GM03348 (cell line): ENCODE measurements at regions not wholly inside any gene's neighbourhood (a gene's known extent, or its start where the extent isn't known, plus 50 kb on each side); places are given as distances from the start of the nearest gene placed in this dataset.
"Not testable (repeated sequence)": the region's sequence is repeated elsewhere in the genome, so short reads cannot be mapped to it uniquely, and the experiment has no call there.

Experiments
- DNase-seq: peaks from one replicate; pipeline ENCODE4 v3.0.0; 2012; ENCODE audit warnings: low spot score

DNA sequence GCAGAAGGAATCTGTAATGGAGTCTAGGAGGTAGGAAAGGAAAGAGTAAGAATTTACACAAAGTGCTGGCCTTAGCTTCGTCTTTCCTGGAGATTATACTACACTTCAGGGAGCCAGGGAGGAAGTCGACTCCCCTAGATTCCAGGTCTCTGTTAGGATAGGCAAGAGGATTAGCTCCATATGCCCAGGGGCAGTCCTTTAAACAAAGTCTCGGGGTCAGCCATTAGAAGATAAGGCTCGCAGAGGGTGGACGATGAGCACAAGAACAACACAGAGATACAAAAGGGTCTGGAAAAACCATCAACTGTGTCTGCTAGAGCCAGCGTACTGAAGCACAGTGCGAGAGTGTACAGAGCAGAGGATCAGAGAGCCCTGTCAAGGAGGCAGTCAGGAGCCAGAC, 344.7 kb upstream of the TNC start:
- no peak for DNase-seq

DNA sequence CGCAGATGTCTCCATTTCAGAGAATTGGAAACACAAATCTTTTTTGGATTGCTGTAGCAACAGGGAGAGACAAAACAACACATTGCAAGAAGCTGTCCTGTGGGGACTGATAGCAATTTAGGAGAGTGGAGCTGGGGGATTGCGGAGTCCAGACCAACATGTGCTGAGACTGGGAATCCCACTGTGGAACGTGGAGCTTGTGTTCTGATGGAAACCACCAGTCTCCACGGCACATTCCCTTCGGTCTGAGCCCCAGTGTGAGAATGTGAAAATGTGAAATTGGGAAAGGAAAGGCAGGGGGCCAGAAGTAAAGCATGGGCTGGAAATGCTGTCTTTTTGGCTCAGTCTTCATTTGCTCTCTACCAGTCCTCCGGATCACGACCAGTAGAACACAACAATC, 348.8 kb upstream of the TNC start:
- no peak for DNase-seq

DNA sequence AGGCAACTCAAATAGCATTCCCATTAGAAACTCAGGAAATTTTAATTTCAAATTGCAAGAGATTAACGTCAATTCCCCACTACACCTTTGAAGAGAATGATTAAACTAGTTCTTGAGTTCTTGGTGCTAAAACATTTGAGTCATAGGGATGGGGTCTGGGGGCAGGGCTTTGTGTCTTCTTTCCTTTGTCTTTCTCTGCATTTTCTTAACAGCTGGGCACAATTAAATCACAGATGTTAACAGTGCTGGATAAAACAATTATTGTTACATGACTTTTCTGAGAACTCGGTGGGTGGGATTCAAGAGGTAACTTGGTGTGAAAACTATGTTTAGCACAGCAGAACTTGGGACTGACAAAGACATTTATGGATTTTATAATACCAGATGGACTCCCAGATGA, 351.9 kb upstream of the TNC start:
- peak; percentile 26 for DNase-seq

DNA sequence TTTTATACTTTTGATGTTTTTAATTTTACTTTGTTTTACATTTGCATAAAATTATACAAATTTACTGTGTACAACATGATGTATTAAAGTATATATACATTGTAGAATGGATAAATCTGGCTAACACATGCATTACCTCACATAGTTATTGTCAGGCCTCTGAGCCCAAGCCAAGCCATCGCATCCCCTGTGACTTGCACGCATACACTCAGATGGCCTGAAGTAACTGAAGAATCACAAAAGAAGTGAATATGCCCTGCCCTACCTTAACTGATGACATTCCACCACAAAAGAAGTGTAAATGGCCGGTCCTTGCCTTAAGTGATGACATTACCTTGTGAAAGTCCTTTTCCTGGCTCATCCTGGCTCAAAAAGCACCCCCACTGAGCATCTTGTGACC, 355.1 kb upstream of the TNC start:
- DNase-seq, result not testable (repeated sequence)

DNA sequence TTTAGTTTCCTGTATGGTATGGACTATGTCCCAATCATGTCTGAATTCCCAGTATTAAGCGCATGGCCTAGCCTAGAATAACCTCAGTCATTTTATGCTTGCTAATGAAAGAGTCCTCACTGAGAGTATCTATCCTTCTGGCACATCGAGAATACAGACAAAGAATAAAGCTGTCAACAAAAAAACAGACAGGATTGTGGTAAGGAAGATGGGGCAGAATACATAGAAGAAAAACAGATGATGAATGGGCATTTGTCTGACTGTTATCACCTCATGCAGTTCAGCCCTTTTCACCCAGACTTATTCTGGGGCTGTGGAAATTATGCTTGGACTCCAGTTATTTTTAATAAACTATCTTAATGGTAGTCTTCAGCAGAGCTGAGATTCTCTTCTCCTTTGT, 363.8 kb upstream of the TNC start:
- no peak for DNase-seq

DNA sequence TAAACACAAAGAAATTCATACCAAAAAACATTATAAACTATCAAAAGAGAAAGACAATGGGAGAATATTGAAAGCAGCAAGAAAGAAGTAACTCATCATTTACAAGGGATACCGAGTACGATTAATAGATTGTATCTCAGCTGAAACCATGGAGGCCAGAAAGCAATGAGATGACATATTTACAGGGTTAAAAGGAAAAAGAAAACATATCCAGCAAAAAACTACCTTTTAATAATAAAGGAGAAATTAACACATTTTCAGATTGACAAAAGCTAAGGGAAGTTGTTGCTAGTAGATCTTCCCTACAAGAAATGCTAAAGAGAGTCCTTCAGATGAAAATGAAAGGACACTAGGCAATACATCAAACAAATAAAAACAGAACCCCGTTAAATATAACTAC, 364.8 kb upstream of the TNC start:
- DNase-seq, result no peak

DNA sequence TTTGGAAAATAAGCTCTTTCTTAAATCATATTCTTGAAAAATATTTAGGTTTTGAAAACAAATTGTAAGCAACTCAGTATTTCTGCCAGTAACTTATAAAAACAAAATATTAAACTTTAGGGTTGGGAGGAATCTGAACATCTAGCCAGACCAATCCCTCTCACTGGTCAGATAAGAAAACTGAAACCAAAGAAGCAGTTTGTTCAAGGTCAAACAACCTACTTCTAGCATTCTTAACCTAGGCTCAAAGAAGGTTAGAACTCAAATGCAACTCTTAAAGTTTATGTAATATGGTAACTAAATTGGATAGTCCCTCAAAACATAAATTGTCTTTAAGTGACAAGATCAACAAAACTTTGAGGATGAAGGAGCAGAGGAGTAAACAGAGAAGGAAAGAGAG, 374.9 kb upstream of the TNC start:
- DNase-seq, result no peak

DNA sequence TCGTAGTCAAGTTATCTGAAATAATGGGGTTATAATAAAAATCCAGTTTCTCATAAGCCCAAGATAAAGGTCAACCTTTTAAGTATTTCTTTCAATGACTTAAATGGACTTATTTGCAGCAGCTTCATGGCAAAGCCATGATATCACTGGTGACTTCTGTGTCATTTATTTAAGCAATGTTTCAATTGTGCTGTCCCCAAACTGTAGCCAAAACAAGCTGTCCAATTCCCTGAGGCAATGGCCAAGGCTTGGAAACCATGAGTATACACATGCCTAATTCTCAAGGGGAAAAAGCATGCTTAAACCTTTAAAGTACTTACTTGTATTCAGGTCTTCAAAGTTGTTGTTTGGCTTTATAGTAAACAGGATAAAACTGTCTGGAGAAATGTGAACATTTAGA, 376.4 kb upstream of the TNC start:
- no peak for DNase-seq

DNA sequence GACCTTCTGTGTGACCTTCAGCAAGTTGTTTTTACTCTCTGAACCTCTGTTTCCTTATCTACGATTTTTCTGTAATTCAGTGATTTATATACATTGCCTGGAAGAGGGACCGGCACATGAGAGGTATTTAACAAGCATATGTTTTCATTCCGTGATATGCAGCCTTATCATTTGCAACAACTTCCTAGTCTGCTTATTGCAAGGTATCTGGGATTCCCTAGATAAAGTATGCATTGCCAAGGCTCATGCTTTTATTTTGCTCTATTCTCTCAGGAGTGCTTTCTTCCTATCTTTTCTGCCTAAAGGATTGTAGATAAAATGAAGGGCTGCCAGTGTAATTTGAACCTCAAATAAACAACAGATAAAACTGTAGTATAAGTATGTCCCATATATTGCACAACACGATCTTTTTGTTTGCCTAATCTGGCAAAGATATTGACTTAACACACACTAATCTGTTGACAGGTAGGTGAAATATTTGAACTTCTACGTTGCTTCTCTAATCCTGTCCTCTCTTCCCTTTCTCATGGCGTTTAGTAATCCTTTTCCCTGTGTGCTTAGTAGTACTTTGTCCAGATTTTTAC, 377.2 kb upstream of the TNC start:
- DNase-seq, result no peak

DNA sequence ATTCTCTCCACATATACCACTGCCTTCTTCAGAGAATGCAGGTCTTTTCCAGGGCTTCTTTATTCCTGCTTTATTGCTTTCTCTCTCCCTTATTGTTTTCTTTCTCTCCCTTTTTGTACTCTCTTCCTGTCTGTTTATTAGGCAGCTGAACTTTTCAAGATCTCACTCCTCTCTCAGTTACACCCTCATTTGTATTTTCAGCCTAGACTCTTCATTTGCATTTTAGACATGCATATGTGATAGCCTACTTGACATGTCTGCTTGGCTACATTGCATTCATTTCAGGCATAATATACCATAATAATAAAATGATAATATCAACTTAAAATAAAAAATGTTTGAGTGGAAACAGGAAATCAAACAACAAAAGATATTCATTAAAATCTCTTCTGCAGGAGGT, 377.9 kb upstream of the TNC start:
- DNase-seq, result no peak

DNA sequence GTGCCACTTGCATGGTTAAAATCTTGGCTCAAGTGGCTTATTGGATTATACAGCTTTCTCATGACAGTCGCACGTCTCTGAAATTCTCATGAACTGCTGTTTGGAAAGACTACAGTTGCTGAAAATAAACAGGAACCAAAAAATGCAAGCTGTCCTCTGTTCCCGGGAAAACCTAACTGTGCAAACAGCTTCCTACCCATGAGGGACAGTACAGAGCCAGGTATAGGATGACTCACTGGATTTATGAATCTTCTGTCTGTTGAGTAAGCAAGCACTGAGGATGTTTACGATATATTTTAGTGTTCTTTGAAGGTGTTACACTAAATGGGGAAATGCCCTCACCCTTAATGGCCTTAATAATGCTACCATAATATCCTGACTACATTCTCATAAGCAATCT, 380.3 kb upstream of the TNC start:
- no peak for DNase-seq

DNA sequence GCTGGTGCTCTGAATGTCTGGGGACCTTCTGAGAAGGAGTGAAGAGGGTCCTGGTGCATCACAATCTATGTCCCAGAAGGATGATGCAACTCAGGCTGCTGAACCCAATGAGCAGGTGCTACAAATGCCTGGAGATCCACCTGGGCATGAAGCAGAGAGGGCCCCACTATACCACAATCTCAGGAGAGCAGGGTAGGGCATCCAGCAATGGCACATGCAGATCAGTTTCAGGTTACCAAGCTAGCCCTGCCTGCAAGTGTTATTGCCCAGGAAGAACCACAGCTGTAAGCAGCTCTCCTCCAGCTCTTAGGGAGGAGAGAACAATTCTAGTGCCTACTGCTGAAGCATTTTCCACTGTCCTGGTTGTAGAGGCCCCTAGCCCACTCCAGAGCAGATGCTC, 389.2 kb upstream of the TNC start:
- DNase-seq, result no peak

DNA sequence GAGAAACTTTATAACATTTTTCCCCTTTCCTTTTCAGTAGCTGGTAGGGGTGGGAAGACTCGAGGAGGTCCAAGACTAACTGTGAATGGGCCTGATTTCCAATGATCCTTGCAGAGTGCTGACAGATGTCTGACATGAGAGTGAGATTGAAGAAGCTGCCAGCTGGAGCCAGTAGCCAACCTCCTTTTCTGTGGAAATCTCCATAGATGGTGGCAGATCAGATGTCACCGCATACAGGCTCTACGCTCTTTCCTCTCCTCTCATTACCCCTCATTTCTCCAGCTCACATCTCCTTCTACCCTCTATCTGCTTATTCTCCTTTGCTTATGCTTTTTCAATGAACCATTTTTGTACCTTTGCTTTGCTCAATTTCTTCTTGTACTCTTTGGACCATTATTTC, 395.2 kb upstream of the TNC start:
- no peak for DNase-seq

DNA sequence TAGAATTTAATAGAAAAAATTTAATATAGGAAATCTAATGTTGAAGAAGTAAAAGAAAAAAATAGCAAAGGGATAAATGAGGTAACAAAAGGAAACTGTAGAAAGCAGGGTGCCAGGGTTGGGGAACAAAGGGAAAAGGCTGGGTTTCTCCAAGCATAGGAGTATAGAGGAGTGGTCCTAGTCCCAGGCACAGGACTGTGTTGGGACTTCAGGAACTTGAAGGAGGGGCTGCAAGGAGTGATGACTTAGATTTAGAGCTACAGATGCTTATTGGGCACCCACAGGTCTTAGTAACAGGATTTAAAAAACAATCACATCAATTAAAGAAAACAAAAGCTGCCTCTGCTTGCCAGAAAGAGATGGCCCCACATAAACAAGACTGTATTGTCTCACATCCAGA, 396.5 kb upstream of the TNC start:
- DNase-seq, result no peak

DNA sequence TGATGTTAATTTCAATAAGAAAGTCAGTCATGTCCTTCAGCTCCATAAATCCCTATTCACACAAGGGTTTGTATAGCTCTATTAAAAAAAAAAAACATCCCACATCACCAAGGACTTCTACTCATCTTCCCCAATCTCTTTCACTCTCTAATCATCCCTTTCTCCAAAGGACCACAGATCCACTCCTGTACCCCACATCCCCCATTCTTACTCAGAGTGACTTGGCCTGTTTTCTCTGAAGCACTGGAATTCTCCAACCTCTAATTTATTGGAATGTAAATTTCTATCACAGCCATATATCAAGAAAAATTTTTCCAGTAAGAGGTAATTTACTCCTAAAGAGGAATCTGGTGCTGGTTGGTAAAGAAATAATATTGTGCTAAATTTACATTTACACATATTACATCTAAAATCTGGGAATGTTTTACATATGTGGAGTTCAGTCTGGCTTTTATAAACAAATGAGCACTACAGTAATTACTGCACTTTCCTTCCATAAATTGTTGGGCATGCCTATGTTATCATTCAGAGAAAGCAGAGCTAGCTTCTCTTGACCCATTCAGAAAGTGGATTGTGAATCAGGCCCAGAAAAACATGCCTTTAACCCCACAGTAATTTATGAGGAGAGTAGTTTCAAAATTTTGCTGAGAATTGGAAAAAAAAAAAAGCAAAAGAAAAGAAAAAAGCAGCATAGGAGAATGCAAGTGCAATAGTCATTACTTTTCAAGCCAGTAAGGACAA, 399.5 kb upstream of the TNC start:
- DNase-seq, result peak; percentile 35

DNA sequence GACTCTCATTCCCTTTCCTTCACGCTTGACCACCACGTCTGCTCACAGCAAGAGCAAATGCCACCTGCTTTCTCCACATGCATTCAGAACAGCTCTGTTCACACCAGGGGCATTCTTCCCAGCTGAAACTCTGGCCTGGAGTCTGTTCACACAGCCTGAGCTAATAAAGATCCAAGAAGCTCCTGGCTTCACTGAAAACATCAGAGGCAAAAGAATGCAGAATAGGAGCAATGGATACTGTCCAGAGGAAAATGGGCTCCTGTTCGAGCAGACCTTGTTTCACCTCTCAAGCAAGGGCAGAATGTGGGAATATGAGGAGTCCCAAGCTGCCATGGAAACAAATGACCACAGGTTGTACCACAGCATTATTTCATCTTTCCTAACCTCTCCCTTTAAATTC, 402.7 kb upstream of the TNC start:
- DNase-seq, result no peak

DNA sequence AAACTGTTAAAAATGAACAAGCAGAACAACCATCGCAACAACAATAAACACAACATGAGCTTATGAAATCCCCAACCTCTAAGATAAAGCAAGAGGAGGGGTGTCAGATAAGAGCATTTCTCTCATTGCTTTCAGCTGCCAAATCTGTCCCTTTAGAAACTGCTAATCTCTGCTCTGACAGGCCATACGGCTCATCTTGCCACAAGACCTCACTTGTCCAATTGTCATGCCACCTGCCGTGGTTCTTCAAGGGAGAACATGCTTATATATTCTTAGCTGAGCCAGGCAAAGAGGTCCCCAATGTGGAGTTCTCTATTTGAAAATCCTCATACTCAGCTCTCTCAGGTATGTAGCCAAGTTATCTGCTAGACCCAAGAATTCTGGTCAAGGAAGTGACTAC, 405.0 kb upstream of the TNC start:
- DNase-seq, result no peak

DNA sequence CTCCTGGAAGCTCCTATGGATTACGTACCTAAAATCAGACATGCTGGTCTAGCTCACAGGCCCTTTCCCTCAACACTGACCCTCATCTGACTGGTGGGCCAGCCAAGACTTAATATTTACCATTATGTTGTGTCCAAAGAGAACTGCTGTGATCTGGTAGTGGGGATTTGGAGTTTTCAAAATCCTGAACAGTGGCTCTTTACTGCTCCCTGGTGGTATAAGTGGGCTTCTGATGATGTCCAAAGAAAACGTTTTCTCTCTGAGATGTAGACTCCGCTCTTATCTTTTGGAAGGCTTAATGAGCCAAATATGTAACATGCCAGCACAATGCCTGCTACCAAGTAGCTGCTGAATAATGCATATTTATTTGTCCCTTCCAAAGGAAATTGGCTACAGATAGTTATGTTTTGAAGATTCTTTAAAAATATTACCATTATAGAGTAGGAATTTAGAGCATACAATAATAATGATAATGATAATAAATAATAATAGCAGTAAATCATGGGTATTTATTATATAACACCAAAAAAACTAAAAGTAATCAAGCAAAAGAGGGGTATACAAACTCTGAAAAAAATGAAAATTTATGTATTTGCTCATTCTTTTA, 406.6 kb upstream of the TNC start:
- peak; percentile 62 for DNase-seq

DNA sequence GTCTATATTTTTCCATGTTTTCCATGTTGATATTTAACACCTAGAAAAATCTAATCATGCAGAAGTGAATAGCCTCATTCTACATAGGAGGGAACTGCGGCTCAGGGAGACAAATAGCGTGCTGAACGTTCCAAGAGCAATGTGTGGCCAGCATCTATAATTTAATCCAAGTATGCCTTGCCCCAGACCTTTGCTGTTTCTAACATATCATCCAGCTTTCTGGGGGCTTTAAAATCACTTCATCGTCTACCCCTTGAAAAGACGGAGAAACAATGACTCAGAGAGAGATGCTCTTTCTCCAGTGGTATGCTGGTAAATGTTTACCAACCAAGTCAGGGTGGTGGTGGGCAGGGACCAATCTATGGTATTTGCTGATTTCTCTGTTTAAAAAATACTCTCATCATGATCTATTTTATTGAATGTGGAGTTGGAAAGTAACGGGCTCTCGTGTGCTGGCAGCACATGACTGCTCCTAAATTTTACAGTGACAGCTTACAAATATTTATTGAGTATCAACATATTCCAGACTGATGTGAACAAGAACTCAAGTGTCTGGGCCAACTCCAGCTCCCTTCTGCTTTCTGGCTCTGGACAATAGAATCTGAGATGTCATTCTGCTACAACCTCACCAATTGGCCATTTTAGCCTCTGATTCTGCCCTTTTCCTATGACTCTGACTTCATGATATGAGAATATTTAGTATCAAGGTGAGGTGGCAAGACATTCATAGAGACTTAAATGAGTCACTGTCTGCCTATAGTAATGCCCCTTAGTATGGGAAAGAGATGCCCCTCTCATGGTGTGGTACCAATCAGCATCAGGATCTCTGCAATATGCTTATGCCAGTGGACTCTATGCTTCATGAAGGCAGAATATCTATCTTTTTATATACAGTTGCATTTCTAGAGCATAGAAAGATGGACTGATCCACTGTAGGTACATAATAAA, 407.4 kb upstream of the TNC start:
- DNase-seq, result no peak

DNA sequence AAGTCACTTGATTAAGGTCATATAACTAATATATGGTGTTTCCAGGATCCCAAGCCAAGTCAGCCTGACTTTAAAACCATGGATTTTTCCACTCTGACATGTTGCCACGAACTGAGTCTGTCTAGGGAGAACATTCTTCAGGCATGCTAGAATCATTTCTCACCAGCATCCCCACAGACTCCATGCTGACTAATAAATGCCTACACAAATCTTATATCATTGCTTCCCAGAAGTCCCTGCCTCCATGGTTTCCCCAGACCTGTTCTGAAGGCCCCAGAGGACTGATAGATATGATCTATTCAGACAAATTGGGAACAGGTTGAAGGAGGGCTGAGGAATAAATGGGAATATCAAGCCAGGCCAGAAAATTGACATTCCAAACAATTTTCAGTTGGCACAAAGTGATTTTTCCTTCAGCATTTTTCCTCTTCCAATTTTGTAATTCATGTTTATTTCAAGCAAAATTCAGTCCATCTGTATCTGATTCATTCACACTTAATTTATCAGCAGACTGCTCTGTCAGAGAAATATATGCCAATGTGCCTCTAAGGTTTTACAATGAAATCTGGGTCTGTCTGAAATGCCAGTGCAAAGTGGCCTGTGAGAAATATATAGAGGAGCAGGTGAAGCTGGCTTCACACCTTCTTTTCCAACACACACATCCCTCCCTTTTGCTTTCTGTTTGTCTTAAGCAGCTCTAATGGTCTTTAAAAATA, 413.6 kb upstream of the TNC start:
- peak; percentile 55 for DNase-seq

DNA sequence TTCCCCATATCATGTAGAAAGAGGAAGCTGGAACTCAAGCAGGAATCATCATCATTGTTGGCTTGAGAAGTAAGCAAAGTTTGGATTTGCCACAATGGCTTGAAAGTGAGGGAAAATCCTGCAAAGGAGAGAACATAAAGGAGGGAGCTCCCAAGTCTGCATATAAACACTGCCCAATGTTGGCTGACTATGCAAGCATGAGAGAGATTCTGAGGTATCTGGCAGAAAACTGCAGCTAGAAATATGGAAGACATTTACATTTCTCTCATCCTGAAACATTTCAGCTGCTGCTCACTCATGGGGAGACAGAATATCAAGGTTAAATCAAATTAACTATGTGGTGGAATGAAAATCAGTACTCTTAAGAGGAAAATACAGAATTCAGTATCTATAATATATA, 415.6 kb upstream of the TNC start:
- DNase-seq, result no peak

DNA sequence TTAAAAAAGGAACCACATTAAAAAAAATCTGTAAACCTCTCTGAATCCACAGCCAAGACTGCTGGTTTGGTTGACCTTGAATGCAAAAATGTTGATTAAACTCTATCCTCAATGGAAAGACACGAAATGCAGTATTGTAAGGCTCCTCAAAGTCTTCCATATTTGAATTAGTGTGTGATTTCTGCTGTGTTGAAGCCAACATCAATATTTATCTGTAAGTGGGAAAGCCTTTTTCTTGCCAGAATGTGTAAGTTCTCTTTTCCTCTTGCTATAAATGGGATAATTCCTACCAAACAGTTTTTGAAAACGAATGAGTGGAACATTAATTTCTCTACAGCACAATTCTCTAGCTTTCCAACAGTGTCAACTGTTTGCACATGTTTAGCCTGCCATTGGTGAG, 422.1 kb upstream of the TNC start:
- no peak for DNase-seq
